GM12878 (cell line): ENCODE measurements at regions not wholly inside any gene's neighbourhood (a gene's known extent, or its start where the extent isn't known, plus 50 kb on each side); places are given as distances from the start of the nearest gene placed in this dataset.

ENCODE experiments used
- ATAC-seq: fragments of 200-7000 bp; cut with Tn5 transposase; 3 replicates; pipeline ENCODE4 v1.9.1; 2020; ENCODE audit warnings: mild to moderate bottlenecking, moderate library complexity
- BruUV-seq: library from RNA; stranded (reverse); fragments of 400-500 nt; replicated peaks from 2 replicates; lab custom pipeline; 2021; lab: Mats Ljungman, UMichigan
- CTCF ChIA-PET: fragments of 300-600 bp; sonication (Branson Sonifier 250); formaldehyde crosslinking; extraction: SDS; loops from one replicate; lab custom pipeline; 2021; ENCODE audit warnings: inconsistent platforms; lab: Yijun Ruan, JAX
- POLR2A ChIA-PET: fragments of 350-600 bp; formaldehyde crosslinking; extraction: SDS; loops from one replicate; lab custom pipeline; 2021; ENCODE audit warnings: inconsistent platforms; lab: Charles Lee
- RAD21 ChIA-PET: fragments of 300-600 bp; sonication (Branson Sonifier 250); formaldehyde crosslinking; loops from one replicate; lab custom pipeline; 2023; ENCODE audit warnings: antibody characterized with exemption; ENCODE audit not compliant: unreplicated experiment; lab: Charles Lee
- SMC1A ChIA-PET: fragments of 300-600 bp; sonication (Branson Sonifier 250); formaldehyde crosslinking; loops from one replicate; lab custom pipeline; 2023; ENCODE audit not compliant: unreplicated experiment, uncharacterized antibody; lab: Charles Lee
- DNase-seq: peaks from one replicate; pipeline ENCODE4 v3.0.0-alpha.2; 2011; ENCODE audit warnings: low read depth, low spot score
- FAIRE-seq: peaks from 3 replicates; lab custom pipeline; 2011; peaks lifted over from hg19 to GRCh38; lab: Jason Lieb, UNC
- H2AFZ ChIP-seq: 2 replicates; pipeline ENCODE4 v1.6.0; 2011; ENCODE audit warnings: low read depth, low read length, control low read depth; ENCODE audit not compliant: control insufficient read depth
- H3K27ac ChIP-seq: 2 replicates; pipeline ENCODE4 v1.5.1; 2011; ENCODE audit warnings: control low read depth; ENCODE audit not compliant: control insufficient read depth, insufficient read depth
- H3K27me3 ChIP-seq, 2 experiments: replicated peaks in 1 of 2; 2 replicates each; pipeline versions ENCODE4 v1.6.0 to v1.6.1; 2011; ENCODE audit warnings: low read length in 1 of 2; ENCODE audit not compliant: control insufficient read depth in 2 of 2, insufficient read depth in 2 of 2
- H3K36me3 ChIP-seq, 2 experiments: 2 replicates each; pipeline ENCODE4 v1.5.1; 2011; ENCODE audit warnings: low read length in 1 of 2; ENCODE audit not compliant: control insufficient read depth in 2 of 2, insufficient read depth in 2 of 2
- H3K4me1 ChIP-seq: 2 replicates; pipeline ENCODE4 v1.6.1; 2011; ENCODE audit warnings: mild to moderate bottlenecking, low read length, moderate library complexity, mixed read lengths; ENCODE audit not compliant: control insufficient read depth, insufficient read depth
- H3K4me2 ChIP-seq: 2 replicates; pipeline ENCODE4 v1.6.0; 2011; ENCODE audit warnings: control low read depth; ENCODE audit not compliant: control insufficient read depth, insufficient read depth
- H3K4me3 ChIP-seq: fragments of 200-600 bp; sonication (generic); 2 replicates; pipeline ENCODE4 v1.5.1; 2016
- H3K79me2 ChIP-seq: 2 replicates; pipeline ENCODE4 v1.6.0; 2011; ENCODE audit warnings: low read length; ENCODE audit not compliant: control insufficient read depth, insufficient read depth
- H3K9ac ChIP-seq: 2 replicates; pipeline ENCODE4 v1.8.0; 2011; ENCODE audit warnings: low read length, control low read depth, mixed read lengths; ENCODE audit not compliant: control insufficient read depth, insufficient read depth
- H3K9me3 ChIP-seq: replicated peaks from 3 replicates; pipeline ENCODE4 v1.5.1; 2011; ENCODE audit warnings: mild to moderate bottlenecking, low read length; ENCODE audit not compliant: control insufficient read depth, insufficient read depth
- H4K20me1 ChIP-seq: 2 replicates; pipeline ENCODE4 v1.6.0; 2011; ENCODE audit not compliant: control insufficient read depth, insufficient read depth
- CEBPB ChIP-seq, 2 experiments: fragments of 150-350 bp in 1 of 2; IDR thresholded peaks; 2 replicates each; pipeline ENCODE4 v1.6.1; 2012 to 2014; ENCODE audit warnings: low read depth in 2 of 2, low read length in 2 of 2, borderline replicate concordance in 1 of 2, inconsistent platforms in 1 of 2
- CUX1 ChIP-seq: IDR thresholded peaks from 2 replicates; pipeline ENCODE4 v1.6.1; 2012; ENCODE audit warnings: improper control_type of control experiment, low read depth, low read length; ENCODE audit not compliant: insufficient replicate concordance
- NR2C2 ChIP-seq: IDR thresholded peaks from 2 replicates; pipeline ENCODE4 v1.6.1; 2011; ENCODE audit warnings: borderline replicate concordance, low read depth; ENCODE audit not compliant: control insufficient read depth, insufficient read length
- PML ChIP-seq: IDR thresholded peaks from 2 replicates; pipeline ENCODE4 v1.6.1; 2012; ENCODE audit warnings: low read length, inconsistent platforms
- RB1 ChIP-seq: fragments of 450-650 bp; formaldehyde crosslinking; IDR thresholded peaks from 2 replicates; pipeline ENCODE4 v1.6.1; 2017; ENCODE audit warnings: mild to moderate bottlenecking, borderline replicate concordance
- TCF12 ChIP-seq: IDR thresholded peaks from 2 replicates; pipeline ENCODE4 v1.6.1; 2011; ENCODE audit warnings: low read depth, mild to moderate bottlenecking, low read length
- ZNF622 ChIP-seq: fragments of 450-650 bp; IDR thresholded peaks from 2 replicates; pipeline ENCODE4 v1.6.1; 2017; ENCODE audit warnings: mild to moderate bottlenecking, inconsistent platforms
- ZSCAN29 ChIP-seq: fragments of 450-650 bp; IDR thresholded peaks from 2 replicates; pipeline ENCODE4 v1.6.1; 2017; ENCODE audit warnings: mild to moderate bottlenecking, moderate library complexity
- WGBS: methylation state at CpG from one replicate; pipeline ENCODE4 v1.1.6; 2016; ENCODE audit warnings: low lambda C conversion rate; ENCODE audit not compliant: insufficient replicate concordance, insufficient coverage; ENCODE audit errors: missing lambda C conversion rate; 5-methylcytosine and 5-hydroxymethylcytosine counted together
- in situ Hi-C: fragments of 300-500 bp; cut with MboI; formaldehyde crosslinking; loops from 9 replicates; pipeline ENCODE4 v1.14.3; 2018; ENCODE audit warnings: mixed read lengths
- intact Hi-C: fragments of 100-400 bp; cut with micrococcal nuclease; formaldehyde crosslinking; loops from one replicate; pipeline ENCODE4 v1.14.2; 2022; ENCODE audit not compliant: unreplicated experiment
- TF ChIP-seq, protein P1 (sequence below): fragments of 450-650 bp; IDR thresholded peaks from 2 replicates; pipeline ENCODE4 v1.6.1; 2017; ENCODE audit warnings: mild to moderate bottlenecking

- CTCF ChIA-PET: no interaction called here
- FAIRE-seq (no peak), ATAC-seq (no peak), DNase-seq (no peak)
- POLR2A ChIA-PET: no interaction called here
- RAD21 ChIA-PET: no interaction called here
- in situ Hi-C loops (no loop called here), intact Hi-C loops (no loop called here)
- no peak overlapping the region for H3K4me2 ChIP-seq
- no peak overlapping the region for H3K9ac ChIP-seq
- H3K79me2 ChIP-seq: no peaks in the 10 kb centered on the region
- 74% methylated on average over 4 of the region's 4 CpGs for WGBS
- no peak overlapping the region for H2AFZ ChIP-seq
- no TSS peak for BruUV-seq
- H3K36me3 ChIP-seq: no peaks in the 10 kb centered on the region
- no peaks in the 10 kb centered on the region for H4K20me1 ChIP-seq
- no peaks in the 10 kb centered on the region for H3K4me1 ChIP-seq
- no peak overlapping the region for H3K27ac ChIP-seq
- H3K27me3 ChIP-seq: no peaks in the 10 kb centered on the region
- SMC1A ChIA-PET: interaction anchor here (1.5 kb wide), 1 partner anchor 9 kb away, joined by 4 read pairs; no protein-coding TSS in a partner anchor
- TF ChIP-seq, protein P1, sequence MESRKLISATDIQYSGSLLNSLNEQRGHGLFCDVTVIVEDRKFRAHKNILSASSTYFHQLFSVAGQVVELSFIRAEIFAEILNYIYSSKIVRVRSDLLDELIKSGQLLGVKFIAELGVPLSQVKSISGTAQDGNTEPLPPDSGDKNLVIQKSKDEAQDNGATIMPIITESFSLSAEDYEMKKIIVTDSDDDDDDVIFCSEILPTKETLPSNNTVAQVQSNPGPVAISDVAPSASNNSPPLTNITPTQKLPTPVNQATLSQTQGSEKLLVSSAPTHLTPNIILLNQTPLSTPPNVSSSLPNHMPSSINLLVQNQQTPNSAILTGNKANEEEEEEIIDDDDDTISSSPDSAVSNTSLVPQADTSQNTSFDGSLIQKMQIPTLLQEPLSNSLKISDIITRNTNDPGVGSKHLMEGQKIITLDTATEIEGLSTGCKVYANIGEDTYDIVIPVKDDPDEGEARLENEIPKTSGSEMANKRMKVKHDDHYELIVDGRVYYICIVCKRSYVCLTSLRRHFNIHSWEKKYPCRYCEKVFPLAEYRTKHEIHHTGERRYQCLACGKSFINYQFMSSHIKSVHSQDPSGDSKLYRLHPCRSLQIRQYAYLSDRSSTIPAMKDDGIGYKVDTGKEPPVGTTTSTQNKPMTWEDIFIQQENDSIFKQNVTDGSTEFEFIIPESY: no peak
- TF ChIP-seq ZSCAN29 (no peak), NR2C2 (no peak), CEBPB (IDR thresholded peaks at IDR 0.05; ENCODE audit: borderline replicate concordance in 1 of 2, low read depth in 2 of 2, low read length in 2 of 2) (no peak), ZNF622 (no peak), TCF12 (no peak), CUX1 (no peak), RB1 (no peak), PML (no peak)
- TF ChIP-seq, all 136 proteins: peak for 0
- Histone ChIP-seq H3K9me3 (no peaks in the 10 kb centered on the region), H3K4me3 (no peak overlapping the region)
Observed at GRCh38 chr14:51534610-51535011, 117.1 kb upstream of the FRMD6 start.
